ENCODE measurements at regions not wholly inside any gene's neighbourhood (a gene's known extent, or its start where the extent isn't known, plus 50 kb on each side); places are given as distances from the start of the nearest gene placed in this dataset.

GRCh38 chr5:67402526-67402925 lies 205.9 kb upstream of the CD180 start:
- no peak for FAIRE-seq
- no peak for TF ChIP-seq EZH2 (IDR thresholded peaks at IDR 0.05; ENCODE audit: insufficient read depth, low read length)
- TF ChIP-seq CTCF (IDR thresholded peaks at IDR 0.05; ENCODE audit: insufficient read depth, low read depth, low read length), result no peak
- no peak overlapping the region for H3K27ac ChIP-seq (ENCODE audit: low read depth, low read length)
- no peaks in the 10 kb centered on the region for H3K9me3 ChIP-seq (ENCODE audit: insufficient read depth, low read depth, low read length)
- Mint-ChIP-seq H3K4me1 (ENCODE audit: low read depth, unreplicated experiment) (peaks cover 7% of the 10 kb centered on the region), H3K9me3 (ENCODE audit: unreplicated experiment) (no peaks in the 10 kb centered on the region), H3K36me3 (ENCODE audit: low read depth, unreplicated experiment) (no peaks in the 10 kb centered on the region), H3K27ac (ENCODE audit: unreplicated experiment) (no peak overlapping the region), H3K4me3 (ENCODE audit: unreplicated experiment) (no peak overlapping the region), H3K27me3 (ENCODE audit: low read depth, unreplicated experiment) (no peaks in the 10 kb centered on the region)
- no peaks in the 10 kb centered on the region for H3K79me2 ChIP-seq (ENCODE audit: insufficient read depth, low read length)
- peaks cover 15% of the 10 kb centered on the region for H3K4me1 ChIP-seq (ENCODE audit: insufficient read depth, low read length)
- no peak overlapping the region for H3K9ac ChIP-seq (ENCODE audit: low read length)
- no peak overlapping the region for H3K4me3 ChIP-seq (ENCODE audit: insufficient read depth, low read depth, low read length)
- no peak for DNase-seq (ENCODE audit: low read depth)
- no peak overlapping the region for H2AFZ ChIP-seq (ENCODE audit: low read depth, low read length)
- no peak overlapping the region for H3K4me2 ChIP-seq (ENCODE audit: low read length)
- no peaks in the 10 kb centered on the region for H3K36me3 ChIP-seq (ENCODE audit: insufficient read depth, low read length)
- no peaks in the 10 kb centered on the region for H4K20me1 ChIP-seq (ENCODE audit: insufficient read depth, low read length)
- no peaks in the 10 kb centered on the region for H3K27me3 ChIP-seq (ENCODE audit: insufficient read depth, low read length)

DNA sequence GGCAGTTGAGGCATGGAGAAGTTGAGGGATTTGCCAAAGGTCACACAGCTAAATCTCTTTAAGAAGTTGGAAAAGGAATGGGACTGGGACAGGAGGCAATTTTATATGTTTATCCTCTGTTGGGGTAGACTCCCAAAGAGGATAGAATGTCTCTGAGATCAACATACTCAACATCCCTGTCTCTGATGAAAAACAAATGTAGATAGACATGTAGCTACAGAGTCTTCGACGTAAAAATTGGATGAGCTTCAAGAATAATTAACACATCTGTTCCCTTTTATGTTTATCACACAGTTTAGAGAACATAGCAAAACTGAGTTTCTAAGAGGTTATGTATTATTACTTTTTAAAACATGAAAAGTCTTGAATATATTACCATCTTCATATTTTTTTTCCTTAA lies 204.6 kb upstream of the CD180 start:
- Mint-ChIP-seq H3K36me3 (ENCODE audit: low read depth, unreplicated experiment) (no peaks in the 10 kb centered on the region), H3K4me3 (ENCODE audit: unreplicated experiment) (no peak overlapping the region), H3K4me1 (ENCODE audit: low read depth, unreplicated experiment) (peaks cover 7% of the 10 kb centered on the region), H3K27me3 (ENCODE audit: low read depth, unreplicated experiment) (no peaks in the 10 kb centered on the region), H3K9me3 (ENCODE audit: unreplicated experiment) (peaks cover 2% of the 10 kb centered on the region), H3K27ac (ENCODE audit: unreplicated experiment) (no peak overlapping the region)
- Histone ChIP-seq H3K4me1 (ENCODE audit: insufficient read depth, low read length) (peaks cover 15% of the 10 kb centered on the region), H3K9ac (ENCODE audit: low read length) (no peak overlapping the region), H3K27me3 (ENCODE audit: insufficient read depth, low read length) (no peaks in the 10 kb centered on the region), H4K20me1 (ENCODE audit: insufficient read depth, low read length) (no peaks in the 10 kb centered on the region), H2AFZ (ENCODE audit: low read depth, low read length) (no peak overlapping the region), H3K79me2 (ENCODE audit: insufficient read depth, low read length) (no peaks in the 10 kb centered on the region), H3K36me3 (ENCODE audit: insufficient read depth, low read length) (no peaks in the 10 kb centered on the region), H3K9me3 (ENCODE audit: insufficient read depth, low read depth, low read length) (no peaks in the 10 kb centered on the region), H3K4me3 (ENCODE audit: insufficient read depth, low read depth, low read length) (no peak overlapping the region), H3K4me2 (ENCODE audit: low read length) (no peak overlapping the region), H3K27ac (ENCODE audit: low read depth, low read length) (no peak overlapping the region)
- TF ChIP-seq CTCF (IDR thresholded peaks at IDR 0.05; ENCODE audit: insufficient read depth, low read depth, low read length) (no peak), EZH2 (IDR thresholded peaks at IDR 0.05; ENCODE audit: insufficient read depth, low read length) (no peak)
- DNase-seq (ENCODE audit: low read depth) (no peak), FAIRE-seq (no peak)

DNA sequence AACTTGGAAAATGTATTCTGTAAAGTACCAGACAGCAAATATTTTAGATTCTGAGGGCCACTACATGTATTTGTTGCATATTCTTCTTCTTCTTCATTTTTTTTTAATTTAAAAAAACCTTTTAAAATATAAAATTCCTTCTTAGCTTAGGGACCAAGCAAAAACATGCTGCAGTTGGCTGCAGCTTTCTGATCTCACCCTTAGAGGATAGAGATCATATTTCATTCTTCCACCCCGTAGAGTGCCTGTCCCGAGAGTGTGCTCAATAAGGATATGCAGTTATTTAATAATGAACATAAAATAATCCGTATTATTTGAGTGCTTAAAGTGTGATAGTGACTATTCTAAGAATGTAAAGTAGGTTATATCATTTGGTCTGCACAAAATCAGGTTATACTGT lies 204.2 kb upstream of the CD180 start:
- H3K4me1 Mint-ChIP-seq (ENCODE audit: low read depth, unreplicated experiment), result peaks cover 7% of the 10 kb centered on the region
- H3K79me2 ChIP-seq (ENCODE audit: insufficient read depth, low read length), result no peaks in the 10 kb centered on the region
- no peak overlapping the region for H3K4me3 ChIP-seq (ENCODE audit: insufficient read depth, low read depth, low read length)
- peaks cover 2% of the 10 kb centered on the region for H3K9me3 Mint-ChIP-seq (ENCODE audit: unreplicated experiment)
- no peak overlapping the region for H3K9ac ChIP-seq (ENCODE audit: low read length)
- no peaks in the 10 kb centered on the region for H3K36me3 ChIP-seq (ENCODE audit: insufficient read depth, low read length)
- FAIRE-seq (no peak), DNase-seq (ENCODE audit: low read depth) (no peak)
- no peaks in the 10 kb centered on the region for H3K36me3 Mint-ChIP-seq (ENCODE audit: low read depth, unreplicated experiment)
- H3K27ac ChIP-seq (ENCODE audit: low read depth, low read length), result no peak overlapping the region
- H3K9me3 ChIP-seq (ENCODE audit: insufficient read depth, low read depth, low read length), result no peaks in the 10 kb centered on the region
- H2AFZ ChIP-seq (ENCODE audit: low read depth, low read length), result no peak overlapping the region
- H4K20me1 ChIP-seq (ENCODE audit: insufficient read depth, low read length), result no peaks in the 10 kb centered on the region
- no peak overlapping the region for H3K4me3 Mint-ChIP-seq (ENCODE audit: unreplicated experiment)
- no peaks in the 10 kb centered on the region for H3K27me3 Mint-ChIP-seq (ENCODE audit: low read depth, unreplicated experiment)
- TF ChIP-seq EZH2 (IDR thresholded peaks at IDR 0.05; ENCODE audit: insufficient read depth, low read length), result no peak
- H3K4me1 ChIP-seq (ENCODE audit: insufficient read depth, low read length), result peaks cover 15% of the 10 kb centered on the region
- no peaks in the 10 kb centered on the region for H3K27me3 ChIP-seq (ENCODE audit: insufficient read depth, low read length)
- no peak overlapping the region for H3K27ac Mint-ChIP-seq (ENCODE audit: unreplicated experiment)
- no peak overlapping the region for H3K4me2 ChIP-seq (ENCODE audit: low read length)

All from astrocyte (in vitro differentiated cells and primary cell).